Endothelial cell of umbilical vein (primary cell): ENCODE measurements at regions not wholly inside any gene's neighbourhood (a gene's known extent, or its start where the extent isn't known, plus 50 kb on each side); places are given as distances from the start of the nearest gene placed in this dataset.

Experiments used
- CTCF ChIP-seq, 2 donors: IDR thresholded peaks; 1 replicate in 1 of 2; 2 replicates in 1 of 2; pipeline ENCODE4 v1.5.1; 2011; ENCODE audit warnings: low read length in 2 of 2, mild to moderate bottlenecking in 2 of 2, moderate library complexity in 2 of 2, control low read depth in 1 of 2, inconsistent platforms in 1 of 2, low read depth in 1 of 2; ENCODE audit not compliant: insufficient read depth in 1 of 2; ENCODE audit errors: extremely low read depth in 1 of 2
- JUN ChIP-seq: IDR thresholded peaks from 2 replicates; pipeline ENCODE4 v1.6.1; 2011; ENCODE audit warnings: borderline replicate concordance, low read depth; ENCODE audit not compliant: insufficient read length, insufficient read depth
- MAX ChIP-seq: IDR thresholded peaks from 2 replicates; pipeline ENCODE4 v1.6.1; 2011; ENCODE audit not compliant: insufficient read depth, insufficient read length
- POLR2A ChIP-seq: IDR thresholded peaks from 2 replicates; pipeline ENCODE4 v1.6.1; 2012; ENCODE audit warnings: low read depth, mild to moderate bottlenecking, control low read depth, low read length

- TF ChIP-seq CTCF (IDR thresholded peaks at IDR 0.05; ENCODE audit: extremely low read depth in 1 of 2, insufficient read depth in 1 of 2, low read depth in 1 of 2, low read length in 2 of 2) (no peak), JUN (peak; percentile 57), POLR2A (no peak), MAX (no peak)
These were observed 345.1 kb upstream of the SNX7 start for GRCh38 chr1:98316286-98316905.
